HG02623 (cell line): ENCODE measurements at regions not wholly inside any gene's neighbourhood (a gene's known extent, or its start where the extent isn't known, plus 50 kb on each side); places are given as distances from the start of the nearest gene placed in this dataset.
A peak's percentile ranks its signal among the peaks of the same experiment; 100 is the strongest.
"Not testable (repeated sequence)": the region's sequence is repeated elsewhere in the genome, so short reads cannot be mapped to it uniquely, and the experiment has no call there.

Experiments
- ATAC-seq: cut with Tn5 transposase; IDR thresholded peaks from one replicate; pipeline ENCODE4 v1.9.1; 2021; ENCODE audit warnings: moderate library complexity; ENCODE audit not compliant: unreplicated experiment

DNA sequence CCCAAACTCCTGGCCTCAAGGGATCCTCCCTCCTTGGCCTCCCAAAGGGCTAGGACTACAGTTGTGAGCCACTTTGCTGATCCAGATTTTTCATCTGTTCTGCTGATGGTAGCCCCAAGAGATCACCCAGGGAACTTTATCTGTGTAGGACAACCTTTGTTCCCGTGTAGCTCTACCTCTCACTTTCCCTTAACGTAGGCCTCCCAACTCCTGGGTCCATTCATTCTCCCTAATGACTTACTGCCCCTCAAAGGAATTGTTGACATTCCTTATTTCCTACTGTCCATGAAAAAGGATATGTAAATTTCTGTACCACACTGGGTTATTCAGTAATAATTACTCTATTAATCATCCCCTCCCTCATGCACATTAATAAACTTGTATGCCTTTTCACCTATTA is 51.0 kb upstream of the PHF24 start:
- ATAC-seq = no peak

DNA sequence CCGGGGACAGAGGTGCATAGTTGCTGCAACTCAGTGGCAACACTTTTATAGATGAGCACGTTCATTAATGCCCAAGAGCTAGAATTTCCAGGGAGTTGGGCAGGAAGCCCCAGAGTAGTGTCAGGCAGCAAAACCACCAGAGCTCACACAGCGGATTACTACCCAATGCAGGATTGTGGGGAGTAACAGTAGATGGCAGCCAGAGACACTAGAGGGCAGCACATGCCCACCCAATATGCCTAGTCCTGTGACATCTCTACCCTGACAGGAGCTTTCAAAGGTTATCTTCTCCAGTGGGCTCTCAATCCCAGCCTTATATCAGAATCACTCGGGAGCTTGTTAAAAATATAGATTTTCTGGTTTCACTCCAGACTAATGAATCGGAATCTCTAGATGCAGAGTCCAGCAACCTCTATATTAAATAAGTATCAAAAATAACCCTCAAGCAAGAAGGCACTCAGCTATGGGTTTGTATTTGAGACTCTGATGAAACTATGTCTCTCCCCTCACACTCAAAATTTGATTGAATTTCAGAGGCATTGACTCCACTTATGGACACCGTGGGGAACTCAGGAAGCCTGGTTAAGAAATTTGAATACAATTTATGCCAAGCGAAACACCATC is 58.4 kb upstream of the PHF24 start:
- ATAC-seq = no peak

DNA sequence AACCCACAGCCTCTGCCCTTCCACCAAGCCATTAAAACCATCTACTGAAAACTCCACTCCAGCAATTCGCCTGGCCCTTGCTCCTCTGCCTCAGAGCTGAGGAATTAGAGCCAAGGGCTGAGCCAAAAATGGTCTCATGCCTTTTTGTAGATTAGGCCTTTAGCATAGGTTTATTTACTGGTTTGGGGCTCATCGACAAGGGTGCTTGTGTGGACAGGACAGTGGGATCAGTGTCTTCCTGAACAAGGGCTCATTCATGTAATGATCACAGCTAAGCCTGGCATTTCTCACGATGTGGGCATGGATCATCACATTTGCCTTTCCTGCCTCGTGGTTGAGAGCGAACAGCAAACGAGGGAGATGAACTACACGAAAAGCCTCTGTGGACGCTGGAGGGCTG is 59.2 kb upstream of the PHF24 start:
- no peak for ATAC-seq

DNA sequence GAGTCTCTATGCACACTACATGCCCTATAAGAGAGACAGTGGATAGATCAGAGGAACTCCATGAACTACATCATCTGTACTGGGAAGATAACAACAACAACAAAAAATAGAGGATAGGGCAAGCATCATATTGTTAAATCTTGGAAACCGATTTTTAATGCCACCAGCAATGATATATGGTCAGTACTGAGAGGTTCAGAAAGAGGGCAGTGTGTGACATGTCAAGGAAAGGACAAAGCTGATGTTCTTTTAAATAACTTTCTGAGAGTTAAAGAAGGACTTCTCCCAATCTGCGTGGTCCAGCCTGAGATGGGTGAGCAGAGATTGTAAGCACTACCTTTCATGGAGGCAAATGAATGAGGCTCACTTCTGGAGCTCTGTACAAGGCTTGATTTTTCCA is 62.0 kb upstream of the PHF24 start:
- no peak for ATAC-seq

DNA sequence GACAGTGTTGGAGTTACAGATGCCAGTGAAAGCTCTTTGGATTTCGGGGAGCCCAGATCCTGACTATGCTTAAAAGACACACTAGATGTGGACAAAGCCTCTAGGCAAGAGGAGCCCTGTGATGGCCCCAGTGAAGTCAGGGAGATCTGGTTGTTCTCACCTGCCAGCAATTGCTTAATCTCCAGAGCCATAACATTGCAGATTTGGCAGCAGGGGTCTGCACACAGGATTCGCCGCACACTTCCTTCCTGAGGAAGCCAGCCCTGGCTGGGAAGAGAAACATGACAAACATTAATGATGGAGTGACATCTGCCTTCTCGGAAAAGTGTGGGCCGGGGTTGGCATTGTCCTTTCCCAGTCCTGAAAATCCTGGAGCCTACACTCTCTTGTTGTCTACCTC is 65.2 kb upstream of the PHF24 start:
- no peak for ATAC-seq

DNA sequence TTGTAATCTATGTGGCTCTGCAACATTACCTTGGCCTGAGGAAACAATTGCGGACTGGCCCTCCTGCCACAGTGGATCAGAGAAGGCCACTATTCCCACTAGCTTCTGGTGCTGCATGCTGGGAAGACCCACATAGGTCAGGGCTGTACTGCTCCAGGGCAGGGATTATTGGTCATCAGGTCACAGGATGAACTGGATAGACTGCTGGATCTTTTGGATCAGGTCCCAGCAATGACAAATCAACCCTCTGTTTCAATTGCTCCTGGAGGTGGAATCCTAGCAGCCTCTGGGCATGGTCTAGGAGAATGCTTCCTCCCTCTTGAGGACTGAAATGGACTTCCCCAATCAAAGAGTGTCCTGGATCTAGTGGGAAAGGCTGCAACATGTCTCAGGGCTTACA is 66.7 kb upstream of the PHF24 start:
- ATAC-seq = no peak

DNA sequence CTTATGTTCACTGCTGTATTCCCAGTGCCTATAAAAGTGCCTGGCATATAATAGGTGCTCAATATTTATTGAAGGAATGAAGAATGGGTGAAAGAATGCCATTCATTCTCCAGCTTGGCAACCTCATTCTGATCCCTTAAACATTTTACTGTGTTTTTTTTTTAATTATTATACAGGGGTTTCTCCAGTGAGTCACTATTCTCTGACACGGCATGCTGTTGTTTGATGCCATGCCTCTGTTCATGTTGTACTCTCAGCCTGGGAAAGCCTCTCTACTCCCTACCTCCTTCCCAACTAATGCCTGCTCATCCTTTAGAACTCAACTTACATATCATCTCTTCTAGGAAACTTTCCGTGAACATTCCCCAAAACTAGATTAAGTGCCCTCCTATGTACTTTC is 70.2 kb upstream of the PHF24 start:
- no peak for ATAC-seq

DNA sequence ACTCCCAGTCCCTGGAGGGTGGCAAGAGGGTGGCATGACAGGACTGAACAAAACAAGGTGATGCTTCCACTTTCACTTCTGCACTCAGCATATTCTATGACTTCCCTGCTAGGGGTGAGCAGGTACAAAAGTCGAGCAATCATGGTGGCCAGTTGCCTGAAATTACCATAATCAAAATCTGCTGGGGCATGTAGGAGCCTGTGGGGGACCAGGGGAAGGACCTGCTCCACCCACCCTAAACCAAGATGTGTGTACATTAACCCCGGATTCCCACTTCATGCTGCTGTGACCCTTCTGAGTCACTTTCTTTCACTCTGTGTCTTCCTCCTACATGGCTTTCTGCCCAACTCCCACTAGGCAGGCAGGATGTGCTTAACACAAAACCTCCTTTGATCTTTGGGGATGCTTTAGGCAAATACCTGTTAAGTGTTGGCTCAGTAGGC is 73.3 kb upstream of the PHF24 start:
- peak; percentile 52 for ATAC-seq

DNA sequence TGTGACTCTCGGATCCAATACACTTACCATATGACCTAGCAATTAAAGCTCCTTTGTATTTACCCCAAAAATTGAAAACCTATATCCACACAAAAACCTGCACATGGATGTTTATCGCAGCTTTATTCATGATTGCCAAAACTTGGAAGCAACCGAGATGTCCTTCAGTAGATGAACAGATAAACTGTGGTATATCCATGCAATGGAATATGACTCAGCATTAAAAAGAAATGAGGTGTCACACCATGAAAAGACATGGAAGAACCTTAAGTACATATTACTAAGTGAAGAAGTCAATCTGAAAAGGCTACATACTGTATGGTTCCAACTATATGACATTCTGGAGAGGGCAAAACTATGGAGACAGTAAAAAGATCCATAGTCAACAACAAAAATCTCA is 82.0 kb upstream of the PHF24 start:
- ATAC-seq = no peak

DNA sequence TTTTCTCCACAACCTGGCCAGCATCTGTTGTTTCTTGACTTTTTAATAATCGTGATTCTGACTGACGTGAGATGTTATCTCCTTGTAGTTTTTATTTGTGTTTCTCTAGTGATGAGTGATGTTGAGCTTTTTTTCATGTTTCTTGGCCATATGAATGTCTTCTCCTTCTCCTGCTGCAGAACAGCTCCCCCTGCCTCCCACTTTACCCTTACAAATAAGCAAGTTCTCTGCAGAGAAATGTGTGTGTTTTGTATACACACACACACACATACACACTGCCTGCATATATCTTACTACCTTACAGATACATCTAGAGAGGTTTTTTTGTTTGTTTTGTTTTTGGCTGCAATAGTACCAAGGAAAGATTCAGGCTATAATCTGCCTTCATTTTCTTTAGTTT is 88.7 kb upstream of the PHF24 start:
- no peak for ATAC-seq

DNA sequence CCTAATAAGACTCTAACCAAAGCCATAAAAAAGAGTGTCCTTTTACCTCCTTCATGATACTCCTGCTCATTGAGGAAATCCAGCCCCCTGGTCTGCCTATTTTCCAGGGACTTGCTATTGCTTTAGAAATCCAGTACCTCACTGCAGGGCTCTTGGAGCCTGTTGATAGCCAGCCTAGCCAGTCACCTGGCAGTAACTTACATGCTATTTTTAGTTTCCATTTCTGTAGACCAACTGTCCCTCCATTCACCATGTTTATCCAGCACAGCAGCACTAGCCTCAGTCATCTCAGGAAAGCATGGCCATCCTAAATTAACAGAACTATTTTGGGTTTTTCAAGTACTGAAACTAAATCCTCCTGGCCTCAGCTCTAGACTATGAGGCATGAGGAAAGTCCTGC is 91.5 kb upstream of the PHF24 start:
- ATAC-seq = no peak

DNA sequence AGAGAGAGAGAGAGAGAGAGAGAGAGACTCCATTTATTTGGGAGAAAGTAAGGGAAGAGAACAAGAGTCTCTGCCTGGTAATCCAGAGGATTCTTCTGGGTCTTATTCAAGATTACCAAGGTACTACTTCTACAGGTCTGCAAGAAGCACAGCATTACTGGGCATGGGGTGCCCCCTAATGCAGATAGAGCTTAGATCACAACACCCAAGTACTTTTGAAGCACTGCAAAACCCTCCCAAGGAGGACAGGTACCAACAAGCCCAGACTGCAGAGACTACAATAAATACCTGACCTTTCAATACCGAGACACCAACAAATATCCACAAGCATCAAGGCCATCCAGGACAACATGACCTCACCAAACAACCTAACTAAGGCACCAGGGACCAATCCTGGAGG is 94.7 kb upstream of the PHF24 start:
- no peak for ATAC-seq

DNA sequence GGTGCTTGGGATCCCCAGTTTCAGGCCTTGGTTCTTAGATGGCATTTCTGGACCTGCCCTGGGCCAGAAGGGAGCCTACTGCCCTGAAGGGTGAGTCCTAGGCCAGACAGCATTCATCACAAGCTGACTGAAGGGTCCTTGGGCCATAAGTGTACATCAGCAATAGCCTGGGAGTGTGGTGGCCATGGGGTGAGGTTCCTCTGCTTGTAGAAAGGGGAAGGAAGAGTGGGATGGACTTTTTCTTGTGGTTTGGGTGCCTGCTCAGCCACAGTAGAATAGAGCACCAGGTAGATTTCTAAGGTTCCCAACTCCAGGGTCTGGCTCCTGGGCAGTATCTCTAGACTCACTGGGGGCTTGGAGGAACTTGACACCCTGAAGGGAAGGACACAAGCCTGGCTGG is 95.2 kb upstream of the PHF24 start:
- ATAC-seq = no peak

DNA sequence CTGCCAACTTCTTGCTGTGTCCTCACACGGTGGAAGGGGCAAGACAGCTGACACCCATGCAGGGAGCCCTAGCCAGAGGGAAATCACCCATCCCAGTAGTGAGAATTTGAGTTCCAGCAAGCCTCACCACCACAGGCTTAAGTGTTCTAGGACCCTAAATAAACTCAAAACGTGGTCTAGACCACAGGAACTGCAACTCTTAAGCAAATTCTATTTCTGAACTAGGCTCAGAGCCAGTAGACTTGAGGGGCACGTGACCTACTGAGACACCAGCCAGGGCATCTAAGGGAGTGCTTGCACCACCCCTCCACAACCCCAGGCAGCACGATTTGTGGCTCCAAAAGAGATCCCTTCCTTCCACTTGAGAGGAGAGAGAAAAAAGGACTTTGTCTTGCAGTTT is 96.0 kb upstream of the PHF24 start:
- ATAC-seq = no peak

DNA sequence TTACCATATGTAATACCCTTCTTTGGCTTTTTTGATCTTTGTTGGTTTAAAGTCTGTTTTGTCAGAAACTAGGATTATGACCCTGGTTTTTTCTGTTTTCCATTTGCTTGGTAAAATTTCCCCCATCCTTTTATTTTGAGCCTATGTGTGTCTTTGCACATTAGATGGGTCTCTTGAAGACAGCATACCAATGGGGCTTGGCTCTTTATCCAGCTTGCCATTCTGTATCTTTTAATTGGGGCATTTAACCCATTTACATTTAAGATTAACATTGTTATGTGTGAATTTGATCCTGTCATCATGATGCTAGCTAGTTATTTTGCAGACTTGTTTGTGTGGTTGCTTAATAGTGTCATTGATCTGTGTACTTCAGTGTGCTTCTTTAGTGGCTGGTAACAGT is 103.1 kb upstream of the PHF24 start:
- ATAC-seq = not testable (repeated sequence)

DNA sequence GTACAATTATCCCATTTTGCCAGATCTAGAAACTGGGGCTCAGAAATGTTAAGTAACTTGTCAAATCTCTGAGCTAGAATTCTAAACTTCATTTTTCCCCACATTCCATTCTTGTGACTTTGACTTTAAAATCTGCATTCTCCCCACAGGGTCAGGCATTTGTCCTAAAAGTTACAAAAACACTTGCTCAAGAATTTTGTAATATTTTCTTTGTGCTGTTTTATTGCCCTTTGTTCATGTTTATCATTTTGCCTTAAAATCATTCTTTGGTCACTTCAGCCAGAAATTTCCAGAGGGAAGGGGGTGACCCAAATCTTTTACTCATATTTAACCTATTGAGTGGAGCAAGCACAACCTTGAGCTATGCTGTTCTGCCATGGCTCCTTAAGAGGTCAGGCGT is 120.1 kb upstream of the CCL21 start:
- ATAC-seq = no peak

DNA sequence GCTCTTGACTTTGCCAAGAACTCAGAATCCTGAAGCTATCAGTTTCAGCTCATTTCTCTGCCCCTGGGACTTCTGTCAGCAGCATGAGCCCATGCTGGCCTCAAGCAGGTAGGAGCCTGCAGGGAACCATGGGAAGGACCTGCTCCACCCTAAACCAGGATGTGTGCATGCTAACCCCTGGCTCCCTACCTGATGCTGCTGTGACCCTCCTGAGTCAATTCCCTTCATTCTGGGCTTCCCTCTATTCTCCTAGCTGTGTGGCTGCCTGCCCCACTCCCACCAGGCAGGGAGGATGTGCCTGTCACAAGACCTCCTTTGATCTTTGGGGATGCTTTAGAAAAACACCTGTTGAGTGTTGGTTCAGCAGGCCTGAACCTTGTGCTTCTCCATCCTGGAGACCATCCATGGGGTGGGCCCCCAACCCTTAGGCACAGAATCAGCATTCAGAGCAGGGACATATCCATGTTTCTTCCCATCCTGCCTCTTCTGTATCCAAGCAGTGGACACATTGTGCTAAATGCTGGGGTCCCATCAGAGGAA is 117.1 kb upstream of the CCL21 start:
- ATAC-seq = no peak

DNA sequence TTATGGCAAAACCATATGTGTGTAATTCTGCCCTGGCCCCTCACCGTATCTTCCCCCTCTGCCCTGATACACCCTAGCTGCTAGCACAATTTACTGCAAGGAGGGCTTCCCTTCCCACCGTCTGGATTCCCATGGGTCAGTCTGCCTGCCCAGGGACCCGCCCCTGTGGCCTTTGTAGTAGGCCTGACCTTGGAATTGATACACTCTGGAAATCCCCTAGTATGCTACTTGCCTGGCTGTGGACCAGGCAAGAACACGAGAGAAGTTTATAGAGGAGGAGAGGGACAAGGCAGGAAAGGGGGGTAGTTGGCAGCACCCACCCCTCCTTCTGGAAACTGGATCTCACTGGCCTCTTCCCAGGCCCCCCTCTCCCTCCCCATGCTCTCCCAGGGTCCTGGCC is 115.8 kb upstream of the CCL21 start:
- ATAC-seq = no peak

DNA sequence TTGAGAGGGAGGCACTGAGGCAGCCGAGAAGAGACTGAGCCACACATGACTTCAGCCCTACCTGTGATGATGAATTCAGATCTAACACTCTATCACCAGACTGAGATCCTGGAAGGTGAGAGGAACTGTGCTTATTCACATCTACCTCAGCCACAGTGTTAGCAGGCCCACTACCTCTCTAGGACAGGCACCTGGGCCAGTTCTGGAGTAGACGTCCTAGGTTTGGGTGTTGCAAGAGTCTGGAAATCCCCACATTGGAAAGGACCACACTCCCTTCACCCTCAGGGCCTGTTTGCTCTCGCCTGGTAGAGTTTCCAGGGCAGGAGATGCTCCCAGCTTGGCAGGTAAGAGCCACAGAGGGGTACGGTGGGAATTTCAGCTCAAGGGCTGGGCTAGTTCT is 113.8 kb upstream of the CCL21 start:
- no peak for ATAC-seq

DNA sequence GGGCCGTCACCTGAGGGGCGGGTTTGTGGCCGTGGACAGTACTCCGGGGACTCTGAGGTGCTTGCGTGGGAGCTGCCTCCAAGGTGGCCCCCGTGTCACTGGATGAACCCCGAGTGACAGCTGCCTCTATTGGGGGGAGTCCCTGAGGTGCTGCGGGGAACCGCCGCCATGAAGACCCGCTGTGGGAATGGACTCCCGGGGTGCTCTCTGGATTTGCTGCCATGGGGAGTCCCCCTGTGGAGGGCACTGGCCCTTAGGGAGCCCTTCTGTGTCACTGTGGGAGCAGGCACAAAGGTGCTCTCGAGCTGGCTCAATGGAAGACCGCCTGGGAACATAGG is 100.2 kb upstream of the CCL21 start:
- no peak for ATAC-seq

DNA sequence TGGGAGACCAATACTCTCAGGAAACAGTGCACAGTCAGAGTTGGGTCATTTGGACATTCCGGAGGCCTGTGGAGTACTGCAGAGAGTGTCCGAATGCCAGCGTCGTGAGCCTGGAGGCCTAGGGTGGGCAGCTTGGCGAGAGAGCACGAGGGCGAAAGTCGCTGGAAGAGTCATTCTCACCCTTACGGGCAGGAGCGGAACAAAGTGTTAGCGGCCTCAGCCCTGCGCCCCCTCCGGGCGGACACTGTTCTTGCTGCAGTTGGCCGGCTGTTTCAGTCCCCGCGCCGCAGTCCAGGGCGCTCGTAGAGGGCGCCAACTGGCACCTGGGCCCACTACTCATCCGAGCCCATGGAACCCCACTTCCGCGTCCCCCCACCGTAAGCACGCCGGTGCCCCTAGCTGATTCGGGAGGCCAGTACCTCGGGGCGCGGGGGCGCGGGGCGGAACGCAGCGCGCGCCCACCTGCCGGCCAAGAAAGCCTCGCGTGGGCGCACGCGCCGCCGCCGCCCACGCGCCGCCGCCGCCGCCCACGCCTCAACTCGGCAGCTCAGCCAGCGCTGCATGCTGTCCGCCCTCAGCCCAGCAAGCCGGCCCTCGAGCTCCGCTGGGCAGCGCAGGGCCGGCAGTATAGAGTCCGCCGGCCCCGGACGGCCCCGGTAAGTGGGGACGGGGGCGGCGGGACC is 99.7 kb upstream of the CCL21 start:
- ATAC-seq = no peak

DNA sequence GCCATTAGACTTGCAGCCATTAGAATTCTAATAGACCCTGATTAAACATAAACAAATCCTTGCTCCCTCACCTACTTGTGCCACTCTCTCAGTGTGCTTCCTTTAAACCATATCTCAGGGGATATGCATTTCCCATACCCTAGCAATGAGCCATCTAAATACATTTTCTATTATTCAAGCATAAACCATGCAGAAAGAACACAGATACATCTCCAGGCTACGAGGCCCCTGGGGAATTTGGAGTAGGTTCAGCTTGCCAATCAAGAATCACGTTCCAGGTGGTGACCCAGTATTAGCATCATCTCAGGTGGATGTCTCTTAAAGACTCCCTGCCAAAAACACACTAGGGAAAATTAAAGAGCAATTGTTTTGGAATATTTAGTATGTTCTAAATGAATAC is 93.0 kb upstream of the CCL21 start:
- ATAC-seq = no peak

DNA sequence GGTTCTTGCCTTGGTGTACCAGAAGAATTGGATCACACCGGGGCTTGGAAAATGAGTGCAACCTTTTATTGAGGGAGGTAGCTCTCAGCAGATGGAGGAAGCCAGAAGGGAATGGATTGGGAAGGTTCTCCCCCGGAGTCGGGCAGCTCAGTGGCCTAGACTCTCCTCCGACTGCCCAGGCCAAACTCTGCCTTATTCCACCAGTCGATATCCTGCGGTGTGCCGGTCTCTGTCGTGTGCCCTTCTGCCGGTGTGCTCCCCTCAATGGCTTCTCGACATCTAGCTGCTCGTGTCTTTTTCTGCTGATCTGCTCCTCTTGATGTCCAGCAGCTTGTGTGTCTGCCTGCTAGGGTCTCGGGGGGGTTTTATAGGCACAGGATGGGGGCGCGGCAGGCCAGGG is 87.4 kb upstream of the CCL21 start:
- ATAC-seq = no peak
